CD4-positive, alpha-beta T cell treated with Interleukin-12 subunit alpha and Interleukin-12 subunit beta, for 1 hour (primary cell): ENCODE measurements at regions not wholly inside any gene's neighbourhood (a gene's known extent, or its start where the extent isn't known, plus 50 kb on each side); places are given as distances from the start of the nearest gene placed in this dataset.

ENCODE experiments used
- DNase-seq: peaks from one replicate; pipeline ENCODE4 v3.0.0-alpha.2; 2020

DNA sequence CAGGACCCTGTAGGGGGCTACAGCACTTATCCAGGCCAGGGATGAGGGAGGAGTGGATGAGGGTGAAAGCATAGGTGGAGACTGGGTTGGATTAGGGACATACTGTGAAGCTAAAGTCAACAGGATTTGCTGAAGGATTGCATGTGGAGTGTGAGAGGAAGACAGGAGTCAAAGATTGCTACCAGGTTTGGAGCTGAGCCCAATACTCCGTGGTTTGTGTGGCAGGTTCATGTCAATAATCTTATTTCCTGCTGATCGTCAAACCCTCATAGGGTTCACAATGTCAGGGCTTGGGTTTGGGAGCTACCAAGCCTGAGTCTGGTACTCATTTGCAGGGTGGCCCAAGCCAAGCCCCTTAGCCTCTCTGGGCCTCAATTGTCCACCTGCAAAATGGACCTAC lies 77.1 kb upstream of the PLXNC1 start:
- no peak for DNase-seq

DNA sequence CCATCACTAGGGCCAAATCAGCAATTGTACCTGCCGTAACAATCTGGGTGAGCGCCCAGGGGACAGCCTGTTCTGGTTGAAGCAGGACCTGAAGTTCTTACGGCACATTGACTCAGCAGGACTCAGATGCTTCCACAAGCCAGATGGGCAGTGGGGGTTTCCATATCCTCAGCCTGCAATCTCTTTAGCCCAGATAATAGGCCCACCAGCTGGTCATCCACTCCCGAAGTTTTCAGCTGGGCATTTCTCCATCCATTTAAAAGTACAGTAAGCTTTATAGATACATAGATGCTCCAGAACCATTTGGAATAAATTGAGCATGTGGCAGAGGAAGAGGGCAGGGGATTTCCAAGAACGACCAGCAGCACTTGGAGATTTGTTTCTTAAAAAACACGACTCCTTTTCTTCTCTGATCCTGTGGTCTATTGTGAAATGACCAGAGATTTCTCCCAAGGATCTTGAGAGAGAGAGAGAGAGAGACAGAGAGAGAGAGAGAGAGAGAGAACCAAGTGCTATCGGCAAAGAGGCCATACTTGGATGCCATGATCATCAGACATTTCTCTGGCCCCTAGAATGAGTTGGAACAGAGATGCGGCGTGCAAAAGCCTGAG lies 74.8 kb upstream of the PLXNC1 start:
- no peak for DNase-seq

DNA sequence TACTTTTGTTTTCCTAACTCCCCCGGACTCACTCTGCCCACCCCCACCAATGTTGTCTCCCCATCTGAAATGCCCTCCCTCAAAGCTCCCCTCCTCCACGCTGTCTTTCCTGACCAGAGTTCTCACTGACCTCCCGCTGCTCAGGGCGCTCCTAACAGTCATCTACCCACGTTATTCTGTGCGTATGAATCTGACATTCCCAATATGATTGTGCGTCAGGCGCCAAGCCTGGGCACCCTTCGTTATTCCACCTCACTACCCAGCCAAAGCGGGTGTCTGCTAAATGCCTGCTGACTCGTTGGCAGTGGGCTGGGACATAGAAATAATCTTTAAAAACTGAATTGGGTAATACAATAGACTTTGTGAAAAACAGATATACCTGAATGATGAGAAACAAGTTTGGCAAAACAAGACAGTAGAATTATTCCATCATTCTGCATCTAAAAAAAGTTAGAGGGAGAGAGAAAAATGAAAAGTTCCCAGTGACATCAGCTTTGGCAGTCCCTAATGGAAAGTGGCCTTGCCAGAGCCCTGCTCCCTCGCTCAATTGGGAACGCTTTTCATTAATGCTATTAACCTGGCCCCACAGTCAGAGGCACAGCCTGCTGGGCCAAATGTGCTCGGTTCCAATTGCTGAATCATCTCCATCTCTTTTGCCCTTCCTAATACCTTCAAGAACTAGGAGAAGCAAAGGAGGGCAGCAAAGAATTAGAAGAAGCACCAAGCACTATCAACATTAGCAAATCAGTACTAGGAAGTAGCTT lies 74.0 kb upstream of the PLXNC1 start:
- DNase-seq, result no peak

DNA sequence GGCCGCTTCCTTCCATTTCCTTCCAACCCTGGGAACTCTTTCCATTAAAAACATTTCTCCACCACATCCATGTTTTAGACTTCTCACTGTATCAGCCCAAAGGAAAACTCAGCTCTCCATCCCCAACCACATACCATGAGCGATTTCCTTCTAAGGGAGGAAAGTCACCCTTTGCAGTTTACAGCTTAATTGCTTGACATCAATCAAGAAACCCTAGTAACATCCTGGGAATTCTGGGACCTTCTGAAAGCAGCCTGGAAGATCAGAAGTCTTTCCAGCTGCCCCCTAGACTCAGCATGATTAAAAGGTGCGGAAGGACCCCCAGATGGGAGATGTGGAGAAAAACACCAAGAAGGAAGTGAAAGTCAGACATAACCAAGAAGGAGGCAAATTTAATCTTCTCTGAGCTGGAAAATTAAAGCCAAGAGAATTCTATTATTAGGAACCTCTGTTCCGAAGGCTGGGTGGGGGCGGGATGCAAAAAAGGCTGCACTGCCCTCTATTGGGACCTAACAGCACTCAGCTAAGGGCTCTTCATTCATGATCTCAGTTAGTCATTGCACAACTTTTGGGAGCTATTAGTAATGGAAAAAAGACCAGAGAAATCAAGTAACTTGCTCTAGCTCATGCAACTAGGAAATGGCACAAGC lies 73.3 kb upstream of the PLXNC1 start:
- DNase-seq, result peak; percentile 3

DNA sequence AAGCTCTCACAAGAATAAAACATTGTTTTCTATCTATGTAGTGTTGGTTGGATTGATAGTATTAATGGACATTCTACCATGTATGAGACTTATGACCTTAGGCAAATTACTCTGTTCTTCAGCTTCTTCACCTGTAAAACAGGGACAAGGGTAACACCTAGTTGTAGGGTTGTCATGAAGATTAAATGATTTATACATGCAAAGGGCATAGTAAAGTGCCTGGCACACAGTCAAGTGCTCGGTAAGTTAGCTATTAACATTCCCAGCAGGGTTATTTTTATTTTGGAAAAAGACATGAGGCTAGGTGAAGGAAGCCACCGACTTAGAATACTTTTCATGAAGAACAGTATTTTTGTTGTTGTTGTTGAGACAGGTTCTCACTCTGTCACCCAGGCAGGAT lies 71.2 kb upstream of the PLXNC1 start:
- no peak for DNase-seq

DNA sequence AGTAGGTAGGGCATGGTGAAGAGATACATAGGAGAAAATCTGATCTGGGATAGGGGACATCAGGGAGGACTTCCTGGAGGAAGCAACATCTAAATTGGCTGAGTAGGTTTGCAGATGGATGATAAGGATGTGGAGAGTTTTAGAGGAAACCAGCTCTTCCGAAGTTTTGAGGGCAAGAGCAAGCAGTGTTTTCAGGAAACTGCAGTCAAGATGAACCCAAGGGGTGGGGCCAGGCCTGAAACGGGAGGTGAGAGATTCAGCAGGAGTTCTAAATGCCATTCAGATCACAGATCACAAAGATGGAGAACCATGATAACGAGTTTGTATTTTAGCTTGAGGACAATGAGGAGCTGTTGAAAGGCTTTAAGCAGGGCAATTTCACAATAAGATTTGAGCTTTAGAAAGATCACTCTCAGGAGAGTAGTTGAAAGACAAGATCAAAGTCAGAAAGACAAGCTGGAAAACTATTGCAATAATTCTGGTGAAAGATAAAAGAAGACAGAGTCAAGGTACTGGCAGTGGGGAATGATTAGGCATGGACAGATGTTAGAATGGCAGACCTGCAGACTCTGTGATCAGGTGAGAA lies 70.1 kb upstream of the PLXNC1 start:
- DNase-seq, result no peak

DNA sequence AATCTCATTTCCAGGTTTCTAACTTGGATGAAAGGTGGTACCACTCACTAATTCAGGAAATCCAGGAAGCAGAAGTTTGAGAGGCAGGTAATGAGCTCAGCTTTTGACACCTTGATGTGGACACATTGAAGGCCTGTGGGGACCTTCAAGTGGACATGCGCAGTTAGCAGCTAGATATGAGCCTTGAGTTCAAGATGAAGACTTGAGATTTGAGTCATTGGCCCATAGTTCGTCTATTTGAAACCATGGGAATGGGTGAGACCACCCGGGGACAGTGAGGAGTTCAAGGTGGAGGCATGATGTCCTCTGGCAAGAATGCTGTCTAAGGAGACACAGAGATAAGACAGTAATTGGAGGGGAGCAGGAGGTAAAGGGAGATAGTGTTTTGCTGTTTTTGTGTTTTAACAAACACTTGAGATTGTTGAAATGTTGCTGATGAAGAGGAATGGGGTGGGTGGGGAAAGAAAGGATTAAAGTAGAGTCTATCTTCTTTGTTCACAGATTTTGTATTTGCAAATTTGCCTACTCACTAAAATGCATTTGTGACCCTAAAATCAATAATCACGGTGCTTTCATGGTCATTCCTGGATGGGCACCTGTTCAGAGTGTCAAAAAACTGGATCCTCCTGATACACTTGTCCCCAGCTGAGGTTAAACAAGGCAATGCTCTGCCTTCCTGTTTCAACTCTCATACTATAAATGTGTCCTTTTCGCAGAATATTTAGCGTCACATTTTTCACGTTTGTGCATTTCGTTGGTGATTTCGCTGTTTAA lies 69.5 kb upstream of the PLXNC1 start:
- no peak for DNase-seq

DNA sequence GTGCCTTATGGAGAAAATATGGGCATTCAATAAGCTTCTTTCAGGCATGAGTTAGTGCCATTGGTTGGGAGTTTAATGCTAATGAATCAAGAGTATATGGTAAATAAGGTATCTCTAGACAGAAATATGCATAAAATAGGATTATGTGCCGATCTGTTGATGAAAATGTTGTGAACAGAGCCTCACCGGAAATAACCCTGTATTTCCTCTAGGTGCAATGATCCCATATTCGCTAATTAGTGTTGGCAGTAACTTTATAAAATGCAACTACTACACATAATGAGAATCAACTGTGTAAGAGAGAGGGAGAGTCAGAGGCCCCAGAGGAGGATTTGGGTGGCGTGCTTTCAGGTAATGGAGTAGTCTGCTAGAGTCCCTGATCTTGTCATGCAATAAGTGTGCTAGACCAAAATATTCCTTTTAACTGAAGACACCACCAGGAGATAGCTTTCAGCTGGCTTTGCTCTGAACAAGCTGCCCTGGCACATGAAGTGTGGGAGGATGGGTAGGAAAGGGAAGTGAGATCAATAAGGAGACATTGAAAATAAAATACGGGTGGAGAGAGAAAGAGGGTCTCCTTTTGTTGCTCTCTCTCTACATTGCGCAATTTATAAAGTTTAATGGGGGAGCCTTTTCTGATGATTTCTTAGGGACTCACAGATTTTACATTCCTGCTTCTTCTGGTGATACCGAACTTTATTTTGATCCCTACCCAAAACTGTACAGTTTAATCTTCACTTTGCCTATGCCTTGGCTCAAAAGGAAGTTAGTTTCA lies 68.6 kb upstream of the PLXNC1 start:
- no peak for DNase-seq

DNA sequence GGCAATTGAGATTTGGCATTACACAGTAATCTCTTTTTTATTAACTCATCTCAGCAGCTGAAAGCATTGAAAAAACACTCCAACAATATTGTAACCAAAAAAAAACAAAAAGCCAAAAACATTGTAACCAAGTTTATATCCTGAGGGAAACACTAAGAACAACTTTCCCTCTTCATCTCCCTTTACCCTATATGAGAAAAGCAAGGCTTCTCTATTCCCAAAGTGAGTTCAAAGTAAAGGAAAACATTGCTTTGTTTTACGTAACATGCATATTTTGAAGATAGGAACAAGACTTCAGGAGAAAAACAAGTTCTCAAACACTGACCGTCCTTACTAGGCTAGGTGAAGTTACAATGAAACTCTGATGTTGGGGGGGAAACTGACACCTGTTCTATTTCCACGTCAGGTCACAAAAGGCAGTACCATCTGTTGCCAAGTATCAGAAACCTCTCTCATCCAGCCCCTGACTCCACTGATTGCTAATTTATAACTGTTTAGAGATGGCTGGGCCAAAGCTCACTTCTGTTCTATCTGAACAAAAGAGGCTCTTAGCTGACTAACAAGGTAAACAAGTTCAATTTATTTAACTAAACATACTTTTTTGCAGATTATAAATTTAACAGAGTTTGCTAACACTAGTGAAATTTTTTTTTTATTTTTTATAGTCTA lies 67.9 kb upstream of the PLXNC1 start:
- no peak for DNase-seq

DNA sequence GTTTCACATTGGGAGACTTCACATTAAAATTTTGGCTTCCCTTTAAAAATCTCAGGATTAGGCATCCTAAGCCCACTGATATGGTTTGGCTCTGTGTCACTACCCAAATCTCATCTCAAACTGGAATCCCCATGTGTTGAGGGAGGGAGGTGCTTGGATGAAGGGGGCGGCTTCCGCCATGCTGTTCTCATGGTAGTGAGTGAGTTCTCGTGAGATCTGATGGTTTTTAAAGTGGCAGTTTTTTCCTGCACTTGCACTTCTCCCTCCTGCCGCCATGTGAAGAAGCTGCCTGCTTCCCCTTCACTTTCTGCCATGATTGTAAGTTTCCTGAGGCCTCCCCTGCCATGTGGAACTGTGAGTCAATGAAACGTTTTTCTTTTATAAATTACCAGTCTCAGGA lies 65.7 kb upstream of the PLXNC1 start:
- DNase-seq, result no peak

DNA sequence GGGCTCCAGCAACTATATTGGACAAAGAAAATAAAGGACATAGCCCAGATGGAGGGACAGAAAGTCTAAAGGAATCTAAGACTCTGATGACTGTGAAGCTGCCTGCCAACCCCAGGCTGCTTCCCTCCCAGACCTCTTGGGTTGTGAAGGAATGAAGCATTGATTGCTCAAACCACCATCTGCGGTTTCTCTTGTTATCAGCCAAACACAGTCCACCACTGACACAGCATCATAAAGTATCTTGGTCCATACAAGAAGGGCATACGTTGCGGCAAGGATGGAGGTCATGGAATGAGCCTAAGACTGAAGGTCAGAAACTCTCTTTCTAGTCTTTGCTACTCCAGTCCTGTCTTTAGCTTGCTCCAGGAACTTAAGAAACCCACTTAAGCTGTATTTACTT lies 58.5 kb upstream of the PLXNC1 start:
- DNase-seq, result no peak

DNA sequence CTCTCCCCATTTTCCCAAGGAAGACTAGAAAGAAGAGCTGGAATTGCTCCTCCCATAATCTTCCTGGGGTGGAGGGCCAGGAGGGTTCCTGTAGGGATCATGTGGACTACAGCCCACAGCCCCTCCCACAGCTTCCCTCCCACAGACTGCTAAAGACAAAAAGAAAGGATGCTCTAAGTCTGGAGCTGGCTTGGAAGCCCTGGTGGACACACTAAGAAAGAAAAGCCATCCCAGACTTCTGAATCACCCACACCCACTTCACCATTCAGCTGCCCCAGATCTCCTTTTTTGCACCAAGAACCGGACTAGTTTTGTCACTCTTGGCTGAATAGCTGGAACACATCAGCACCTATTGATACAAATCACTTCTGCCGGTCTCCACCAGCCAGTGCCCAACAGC lies 56.8 kb upstream of the PLXNC1 start:
- no peak for DNase-seq

DNA sequence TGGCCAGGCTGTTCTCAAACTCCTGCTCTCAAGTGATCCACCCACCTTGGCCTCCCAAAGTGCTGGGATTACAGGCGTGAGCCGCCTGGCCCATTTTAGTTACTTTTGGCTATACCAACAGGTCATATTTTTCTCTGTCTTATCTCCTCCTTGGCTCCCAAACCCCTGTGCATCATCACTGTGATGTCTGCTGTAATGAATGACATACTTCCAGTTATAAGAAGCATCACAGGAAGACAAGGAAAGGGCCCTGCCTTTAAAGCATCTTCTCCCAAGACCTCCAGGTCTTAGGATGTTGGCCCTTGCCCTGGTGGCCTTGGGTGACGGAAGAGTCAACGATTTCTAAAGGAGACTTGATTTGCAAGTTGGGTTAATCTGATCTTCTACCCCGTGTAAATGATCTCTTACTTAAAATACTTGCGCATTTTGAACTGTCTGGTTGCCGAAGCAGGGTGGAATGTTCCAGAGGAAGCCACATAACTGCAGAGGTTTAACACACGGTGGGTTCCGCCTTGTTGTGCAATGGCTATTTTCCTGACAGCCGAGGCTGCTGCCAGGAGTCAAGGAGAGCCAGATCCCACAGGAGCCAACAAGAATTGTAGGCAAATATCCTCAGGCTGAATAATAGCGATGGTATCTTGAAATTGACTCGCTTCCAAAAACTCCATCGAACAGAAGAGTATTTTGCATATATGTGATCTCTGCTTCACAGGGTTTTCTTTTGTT lies 55.7 kb upstream of the PLXNC1 start:
- DNase-seq, result no peak

DNA sequence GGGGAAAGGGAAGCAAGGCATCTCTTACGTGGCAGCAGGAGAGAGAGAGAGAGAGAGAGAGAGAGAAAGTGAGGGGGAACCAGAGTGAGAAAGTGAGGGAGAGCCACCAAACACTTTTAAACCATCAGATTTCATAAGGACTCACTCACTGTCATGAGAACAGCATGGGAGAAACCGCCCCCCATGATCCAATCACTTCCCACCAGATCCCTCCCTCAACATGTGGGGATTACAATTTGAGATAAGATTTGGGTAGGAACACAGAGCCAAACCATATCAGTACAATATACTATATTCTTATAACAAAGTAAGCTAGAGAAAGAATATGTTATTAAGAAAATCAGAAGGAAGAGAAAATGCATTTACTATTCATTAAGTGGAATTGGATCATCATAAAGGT lies 53.7 kb upstream of the PLXNC1 start:
- DNase-seq, result no peak

DNA sequence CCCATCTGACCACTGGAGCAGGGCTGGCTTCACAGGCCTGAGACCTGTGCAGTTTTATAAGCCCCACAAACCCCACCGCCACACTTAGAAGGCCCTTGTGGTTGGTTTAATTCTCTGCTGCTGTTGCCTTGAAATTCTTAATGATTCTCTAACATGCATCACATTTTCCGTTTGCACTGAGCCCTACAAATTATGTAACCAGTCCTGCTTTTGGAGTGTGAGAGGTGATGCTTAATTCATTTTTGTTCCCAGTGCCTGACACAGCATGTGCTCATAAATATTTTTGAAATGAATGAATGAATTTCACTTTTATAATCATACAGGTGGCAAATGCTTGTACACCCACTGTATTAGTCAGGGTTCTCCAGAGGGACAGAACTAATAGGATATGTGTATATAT lies 52.8 kb upstream of the PLXNC1 start:
- no peak for DNase-seq

DNA sequence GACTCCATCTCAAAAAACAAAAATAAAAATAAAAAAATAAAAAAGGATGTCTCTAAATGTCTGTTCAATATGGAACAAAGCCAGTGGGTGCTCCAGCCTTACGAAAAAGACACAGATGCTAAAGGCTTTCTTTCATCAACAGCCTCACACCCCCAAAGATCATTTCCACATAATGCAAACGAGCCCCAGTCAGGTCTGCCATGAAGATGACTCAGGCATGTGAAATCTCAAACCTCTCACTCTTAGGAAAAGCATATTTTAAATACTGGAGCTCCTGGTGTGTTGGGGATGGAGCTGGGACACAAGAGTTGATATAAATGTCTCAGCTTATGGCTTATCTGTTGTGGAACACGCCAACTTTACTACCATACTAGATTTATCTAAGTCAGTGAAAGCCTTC lies 49.9 kb upstream of the PLXNC1 start:
- DNase-seq, result no peak
